Endothelial cell (in vitro differentiated cells): ENCODE measurements at regions not wholly inside any gene's neighbourhood (a gene's known extent, or its start where the extent isn't known, plus 50 kb on each side); places are given as distances from the start of the nearest gene placed in this dataset.
"Not testable (repeated sequence)": the region's sequence is repeated elsewhere in the genome, so short reads cannot be mapped to it uniquely, and the experiment has no call there.

Source experiments
- DNase-seq: peaks from one replicate; pipeline ENCODE4 v3.0.0; 2021; ENCODE audit warnings: low spot score
- H3K27ac Mint-ChIP-seq: one replicate; pipeline ENCODE4 v1.8.0; 2021; ENCODE audit warnings: mixed read lengths, inconsistent platforms; ENCODE audit not compliant: unreplicated experiment
- H3K27me3 Mint-ChIP-seq: one replicate; pipeline ENCODE4 v1.8.0; 2021; ENCODE audit warnings: mild to moderate bottlenecking, moderate library complexity, mixed read lengths, inconsistent platforms; ENCODE audit not compliant: unreplicated experiment
- H3K36me3 Mint-ChIP-seq: one replicate; pipeline ENCODE4 v1.8.0; 2021; ENCODE audit warnings: mild to moderate bottlenecking, low read depth, mixed read lengths, inconsistent platforms; ENCODE audit not compliant: unreplicated experiment
- H3K4me1 Mint-ChIP-seq: one replicate; pipeline ENCODE4 v1.8.0; 2021; ENCODE audit warnings: mild to moderate bottlenecking, mixed read lengths, inconsistent platforms; ENCODE audit not compliant: unreplicated experiment
- H3K4me3 Mint-ChIP-seq: one replicate; pipeline ENCODE4 v1.8.0; 2021; ENCODE audit warnings: mild to moderate bottlenecking, mixed read lengths, inconsistent platforms; ENCODE audit not compliant: unreplicated experiment
- H3K9me3 Mint-ChIP-seq: one replicate; pipeline ENCODE4 v1.8.0; 2021; ENCODE audit warnings: mixed read lengths, inconsistent platforms; ENCODE audit not compliant: unreplicated experiment

DNA sequence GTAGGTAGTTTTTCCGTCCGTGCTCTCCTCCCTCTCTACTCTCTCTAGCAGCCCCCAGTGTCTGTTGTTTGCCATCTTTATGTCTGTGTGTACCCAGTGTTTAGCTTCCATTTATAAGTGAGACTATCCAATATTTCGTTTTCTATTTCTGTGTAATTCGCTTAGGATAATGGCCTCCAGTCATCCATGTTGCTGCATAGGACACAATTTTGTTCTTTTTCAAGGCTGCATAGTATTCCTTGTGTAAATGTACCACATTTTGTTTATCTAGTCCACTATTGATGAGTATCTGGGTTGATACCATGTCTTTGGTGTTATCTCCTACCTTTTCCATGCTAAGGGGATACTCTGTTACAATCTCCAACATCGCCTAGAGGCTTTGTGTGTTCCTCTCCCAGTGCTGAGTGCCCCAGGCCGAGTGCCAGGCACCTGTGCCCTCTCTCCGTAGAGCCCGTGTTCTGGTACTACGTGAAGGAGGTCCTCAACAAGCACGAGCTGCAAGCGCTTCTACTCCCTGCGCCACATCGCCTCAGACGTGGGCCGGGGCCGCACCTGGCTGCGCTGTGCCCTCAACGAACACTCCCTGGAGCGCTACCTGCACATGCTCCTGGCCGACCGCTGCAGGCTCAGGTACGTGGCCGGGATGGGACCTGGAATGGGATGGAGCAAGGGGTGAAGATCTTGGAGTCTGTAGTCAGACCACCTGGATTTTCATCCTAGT, 51.0 kb downstream of the NPIPB11 start:
- not testable (repeated sequence) for H3K4me1 Mint-ChIP-seq, H3K4me3 Mint-ChIP-seq, H3K36me3 Mint-ChIP-seq, H3K27me3 Mint-ChIP-seq, DNase-seq, H3K27ac Mint-ChIP-seq, H3K9me3 Mint-ChIP-seq

DNA sequence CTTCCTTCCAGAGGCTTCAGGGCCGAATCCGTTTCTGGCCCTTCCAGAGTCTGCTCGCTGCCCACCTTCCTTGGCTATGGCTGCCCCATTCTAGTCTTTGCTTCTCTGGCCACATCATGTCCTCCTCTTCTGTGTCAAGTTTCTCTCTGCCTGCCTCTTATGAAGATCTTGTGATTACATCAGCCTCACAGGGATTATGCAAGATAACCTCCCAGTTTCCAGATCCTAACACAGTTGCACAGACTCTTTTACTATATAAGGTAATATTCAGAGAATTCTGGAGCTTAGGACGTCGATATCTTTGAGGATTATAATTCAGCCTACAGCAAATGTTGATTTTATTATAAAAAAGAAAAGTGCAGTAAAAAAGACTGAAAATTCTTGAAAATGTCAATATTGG, 52.1 kb downstream of the NPIPB11 start:
- H3K36me3 Mint-ChIP-seq, H3K27me3 Mint-ChIP-seq, H3K9me3 Mint-ChIP-seq, H3K4me3 Mint-ChIP-seq, H3K4me1 Mint-ChIP-seq, DNase-seq, H3K27ac Mint-ChIP-seq: not testable (repeated sequence)

DNA sequence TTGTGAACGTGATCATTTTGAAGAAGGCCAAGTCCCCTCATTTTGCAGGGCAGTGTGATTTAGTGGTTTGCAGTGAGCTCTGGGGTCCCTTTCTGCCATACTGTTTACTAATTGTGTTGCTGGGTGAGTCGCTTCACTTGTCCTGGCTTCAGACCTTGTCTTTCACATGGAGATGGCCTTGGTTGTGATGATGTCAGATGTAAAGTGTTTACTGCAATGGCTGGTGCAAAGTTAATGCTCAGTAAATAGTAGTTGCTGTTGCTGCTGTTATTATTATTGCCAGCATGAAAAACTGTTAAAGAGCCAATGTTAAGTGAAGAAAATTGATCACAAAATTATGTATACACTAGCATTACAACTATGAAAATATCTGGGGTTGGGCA, 53.9 kb downstream of the NPIPB11 start:
- DNase-seq, H3K27me3 Mint-ChIP-seq, H3K9me3 Mint-ChIP-seq, H3K27ac Mint-ChIP-seq, H3K36me3 Mint-ChIP-seq, H3K4me1 Mint-ChIP-seq, H3K4me3 Mint-ChIP-seq: not testable (repeated sequence)

DNA sequence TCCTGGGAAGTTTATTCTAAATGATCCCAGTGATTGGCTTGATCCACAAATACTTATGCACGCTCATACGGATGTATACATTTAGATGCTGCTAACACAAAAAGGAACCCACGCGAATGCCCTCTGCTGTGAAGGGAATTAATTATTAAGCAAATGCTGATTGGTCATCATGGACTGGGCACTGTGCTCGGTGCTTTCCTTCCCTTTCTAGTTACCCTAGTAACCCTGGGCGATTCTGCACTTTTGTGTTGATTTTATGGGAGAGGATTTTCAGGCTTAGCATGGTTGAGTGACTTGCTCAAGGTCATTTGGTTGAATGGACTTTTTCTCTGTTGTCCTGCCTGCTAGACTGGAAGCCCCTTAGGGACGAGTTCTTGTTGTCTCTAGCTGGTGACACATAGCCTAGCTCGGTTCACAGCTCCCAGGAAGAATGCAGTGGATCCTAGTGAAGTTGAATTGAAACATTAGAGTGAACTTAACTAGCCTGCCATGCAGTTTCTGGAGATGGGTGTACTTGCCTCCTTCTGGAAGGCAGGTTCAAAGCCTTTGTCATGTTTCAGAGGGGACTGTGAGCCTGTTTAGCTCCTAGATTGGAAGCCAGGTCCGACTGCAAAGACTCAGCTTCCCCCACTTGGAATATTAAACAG, 54.4 kb downstream of the NPIPB11 start:
- H3K9me3 Mint-ChIP-seq, DNase-seq, H3K4me1 Mint-ChIP-seq, H3K4me3 Mint-ChIP-seq, H3K27ac Mint-ChIP-seq, H3K27me3 Mint-ChIP-seq, H3K36me3 Mint-ChIP-seq: not testable (repeated sequence)

DNA sequence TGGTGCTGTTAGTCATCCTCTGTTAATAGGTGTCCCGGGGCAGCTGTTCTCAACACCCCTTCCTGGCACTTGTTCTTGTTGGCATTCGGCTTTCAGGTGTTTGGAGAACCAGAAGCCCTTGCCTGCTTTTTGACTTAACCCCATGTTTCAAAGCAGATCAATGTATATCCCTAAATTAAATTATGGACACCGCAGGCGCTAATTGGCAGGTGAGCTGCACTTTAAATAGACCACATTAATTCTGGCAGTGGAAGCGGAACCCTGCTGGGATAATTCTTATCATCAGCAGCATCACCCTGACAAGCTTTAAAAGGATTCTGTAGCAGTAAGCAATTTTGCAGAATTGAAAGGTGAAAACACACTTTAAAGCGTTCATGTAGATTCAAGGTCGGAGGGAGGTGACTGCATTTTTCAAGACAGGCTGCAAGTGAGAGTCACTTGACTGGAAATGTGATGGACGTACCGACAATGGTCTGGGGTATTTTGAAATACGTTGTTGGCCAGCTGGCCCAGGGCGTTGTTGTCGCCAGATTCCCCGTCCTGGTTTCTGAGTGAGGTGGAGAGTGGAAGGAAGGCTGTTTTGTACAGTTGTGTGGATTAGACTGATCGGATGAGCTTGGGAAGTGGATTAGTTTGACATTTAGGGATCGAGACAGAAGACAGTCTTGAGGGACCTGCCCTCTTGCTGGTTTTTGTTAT, 55.1 kb downstream of the NPIPB11 start:
- not testable (repeated sequence) for H3K27ac Mint-ChIP-seq, H3K36me3 Mint-ChIP-seq, H3K9me3 Mint-ChIP-seq, H3K4me3 Mint-ChIP-seq, DNase-seq, H3K4me1 Mint-ChIP-seq, H3K27me3 Mint-ChIP-seq

DNA sequence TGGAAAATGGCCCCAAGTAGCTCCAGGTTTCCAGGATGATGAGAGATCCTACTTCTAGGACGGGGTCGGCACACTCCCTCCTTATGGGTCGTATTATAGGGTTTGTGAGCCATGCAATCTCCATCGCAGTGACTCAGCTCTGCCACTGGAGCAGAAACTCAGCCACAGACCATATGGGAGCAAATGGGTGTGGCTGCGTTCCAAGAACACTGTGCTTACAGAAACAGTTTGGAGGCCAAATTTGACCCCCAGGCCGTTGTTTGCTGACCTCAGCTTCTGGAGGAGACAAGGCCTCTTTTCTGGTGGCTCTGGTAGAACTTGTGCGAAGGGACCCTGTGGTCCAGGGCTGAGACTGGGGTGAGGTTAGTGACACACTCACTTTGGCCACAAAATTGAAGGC, 56.5 kb downstream of the NPIPB11 start:
- not testable (repeated sequence) for H3K4me1 Mint-ChIP-seq, H3K27ac Mint-ChIP-seq, H3K4me3 Mint-ChIP-seq, H3K36me3 Mint-ChIP-seq, DNase-seq, H3K9me3 Mint-ChIP-seq, H3K27me3 Mint-ChIP-seq

DNA sequence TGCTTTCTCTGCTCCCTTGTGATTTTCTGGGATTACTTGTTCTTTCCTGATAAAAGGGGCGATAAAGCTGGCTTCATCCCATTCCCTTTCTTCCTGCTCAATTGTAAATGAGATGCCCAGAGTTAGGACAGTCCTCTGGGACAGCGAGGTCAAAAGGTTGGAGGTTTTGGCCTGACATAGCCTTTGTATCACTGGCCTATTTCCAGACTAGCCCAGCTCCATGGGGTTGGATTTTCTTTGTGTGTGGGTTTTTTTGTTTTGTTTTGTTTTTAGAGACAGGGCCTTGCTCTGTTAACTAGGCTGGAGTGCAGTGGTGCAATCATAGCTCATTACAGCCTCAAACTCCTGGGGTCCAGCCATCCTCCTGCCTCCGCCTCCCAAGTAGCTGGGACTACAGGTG, 57.8 kb downstream of the NPIPB11 start:
- H3K27ac Mint-ChIP-seq, DNase-seq, H3K27me3 Mint-ChIP-seq, H3K9me3 Mint-ChIP-seq, H3K4me1 Mint-ChIP-seq, H3K4me3 Mint-ChIP-seq, H3K36me3 Mint-ChIP-seq: not testable (repeated sequence)

DNA sequence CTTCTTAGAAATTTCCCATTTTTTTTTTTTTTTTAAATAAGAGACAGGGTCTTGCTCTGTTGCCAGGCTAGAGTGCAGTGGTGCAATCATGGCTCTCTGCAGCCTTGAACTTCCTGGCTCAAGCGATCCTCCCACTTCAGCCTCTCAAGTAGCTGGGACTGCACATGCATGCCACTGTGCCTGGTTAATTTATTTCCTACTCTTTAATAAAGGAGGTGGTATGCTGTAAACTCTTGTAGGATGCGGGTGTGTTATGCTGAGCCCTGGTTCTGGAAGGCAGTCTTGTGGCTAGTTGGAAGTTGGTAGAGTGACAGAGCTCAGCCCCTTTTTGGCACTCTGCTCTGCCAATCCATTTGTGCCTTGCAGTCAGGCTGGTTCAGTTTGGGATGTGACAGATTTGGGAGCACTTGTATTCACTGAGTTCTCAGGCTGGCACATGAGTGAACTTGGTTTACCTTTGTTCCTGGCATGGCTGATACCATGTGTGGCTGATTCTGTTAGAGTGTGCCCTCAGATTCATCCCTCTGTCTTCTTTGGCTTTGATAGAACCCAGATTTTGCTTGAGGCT, 58.3 kb downstream of the NPIPB11 start:
- not testable (repeated sequence) for DNase-seq, H3K27me3 Mint-ChIP-seq, H3K36me3 Mint-ChIP-seq, H3K27ac Mint-ChIP-seq, H3K4me3 Mint-ChIP-seq, H3K9me3 Mint-ChIP-seq, H3K4me1 Mint-ChIP-seq

DNA sequence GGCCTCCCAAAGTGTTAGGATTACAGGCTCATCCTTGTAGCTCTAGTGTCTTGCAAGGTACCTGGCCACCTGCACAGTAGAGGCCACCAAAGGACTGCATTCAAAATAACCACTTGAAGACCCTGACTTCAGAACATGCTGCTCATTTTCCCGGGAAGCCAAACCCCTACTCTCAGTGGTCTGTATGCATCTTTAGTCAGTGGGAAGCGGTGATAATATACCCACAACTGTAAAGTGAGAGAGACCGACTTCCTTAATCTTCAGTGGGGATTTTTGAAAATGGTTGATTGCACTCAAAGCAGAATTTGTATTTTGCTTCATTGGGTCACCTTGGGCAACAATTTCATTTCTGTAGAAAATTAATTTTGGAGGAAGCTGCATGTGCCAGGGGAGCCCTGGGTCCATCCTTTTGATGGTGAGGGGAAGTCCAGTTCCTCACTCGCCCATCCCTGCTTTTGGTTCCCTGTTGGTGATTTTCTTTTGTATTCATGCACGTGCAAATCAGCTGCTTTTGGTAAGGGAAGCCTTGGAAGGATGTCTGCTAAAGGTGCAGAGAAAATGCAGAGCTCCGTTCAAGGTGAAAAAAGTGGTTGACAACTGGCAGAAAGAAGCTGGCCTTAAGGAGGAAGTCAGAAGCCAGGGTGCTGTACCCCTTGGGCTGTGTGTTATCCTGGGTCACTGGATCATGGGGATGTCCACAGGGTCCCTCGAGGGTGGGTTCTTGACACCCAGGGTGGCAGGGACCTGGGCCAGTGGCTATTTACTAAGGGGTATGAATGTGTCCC, 59.5 kb downstream of the NPIPB11 start:
- DNase-seq, H3K4me3 Mint-ChIP-seq, H3K4me1 Mint-ChIP-seq, H3K9me3 Mint-ChIP-seq, H3K36me3 Mint-ChIP-seq, H3K27me3 Mint-ChIP-seq, H3K27ac Mint-ChIP-seq: not testable (repeated sequence)

DNA sequence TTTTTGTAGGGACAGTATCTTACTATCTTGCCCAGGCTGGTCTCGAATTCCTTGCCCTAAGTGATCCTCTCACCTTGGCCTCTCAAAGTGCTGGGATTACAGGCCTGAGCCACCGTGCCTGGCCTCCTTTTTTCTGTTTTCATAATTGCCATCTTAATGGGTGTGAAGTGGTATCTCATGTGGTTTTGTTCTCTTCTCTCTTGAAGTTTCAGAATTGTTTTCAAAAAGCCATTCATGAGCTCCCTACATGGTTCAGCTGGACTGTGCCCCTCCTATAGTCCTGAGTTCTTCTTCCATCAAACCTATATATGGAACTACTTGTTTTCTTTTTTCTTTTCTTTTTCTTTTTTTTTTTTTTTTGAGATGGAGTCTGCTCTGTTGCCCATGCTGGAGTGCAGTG, 60.3 kb downstream of the NPIPB11 start:
- H3K27ac Mint-ChIP-seq, H3K27me3 Mint-ChIP-seq, DNase-seq, H3K4me1 Mint-ChIP-seq, H3K9me3 Mint-ChIP-seq, H3K4me3 Mint-ChIP-seq, H3K36me3 Mint-ChIP-seq: not testable (repeated sequence)

DNA sequence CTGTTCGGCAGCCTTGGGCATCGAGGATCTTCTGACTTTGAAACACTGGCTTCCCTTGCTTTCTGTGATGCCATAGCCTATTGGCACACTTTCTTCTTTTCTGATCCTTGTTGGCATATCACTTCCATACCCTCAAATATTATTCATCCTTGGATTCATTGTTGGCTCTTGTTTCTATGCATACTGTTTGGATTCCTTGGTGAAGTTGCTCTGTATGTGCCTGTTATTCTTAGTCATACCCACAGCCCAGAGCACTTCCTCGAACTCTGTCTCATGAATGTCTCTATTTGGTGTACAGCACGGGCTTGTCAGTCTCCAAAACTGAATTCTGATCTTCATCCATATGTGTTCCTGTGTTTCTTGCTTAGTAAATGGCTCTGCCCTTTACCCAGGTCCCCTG, 63.6 kb downstream of the NPIPB11 start:
- not testable (repeated sequence) for DNase-seq, H3K36me3 Mint-ChIP-seq, H3K27me3 Mint-ChIP-seq, H3K4me1 Mint-ChIP-seq, H3K9me3 Mint-ChIP-seq, H3K4me3 Mint-ChIP-seq, H3K27ac Mint-ChIP-seq
